SK-N-SH treated with all-trans-retinoic acid at 6 μM for 48 hours (cell line): ENCODE measurements at regions not wholly inside any gene's neighbourhood (a gene's known extent, or its start where the extent isn't known, plus 50 kb on each side); places are given as distances from the start of the nearest gene placed in this dataset.

Source experiments
- ATAC-seq: fragments of 200-7000 bp; cut with Tn5 transposase; 3 replicates; pipeline ENCODE4 v1.9.1; 2020; ENCODE audit warnings: mild to moderate bottlenecking, moderate library complexity
- ARNTL ChIP-seq: fragments of 450-650 bp; formaldehyde crosslinking; IDR thresholded peaks from 2 replicates; pipeline ENCODE4 v1.5.0; 2020; ENCODE audit warnings: low read depth, mild to moderate bottlenecking, moderate library complexity, borderline replicate concordance
- BACH2 ChIP-seq: fragments of 250-450 bp; sonication (Bioruptor Pico); IDR thresholded peaks from 2 replicates; pipeline ENCODE4 v1.9.0; 2021; ENCODE audit warnings: mild to moderate bottlenecking, borderline replicate concordance
- CSRNP3 ChIP-seq: fragments of 250-450 bp; sonication (Bioruptor Pico); IDR thresholded peaks from 2 replicates; pipeline ENCODE4 v1.5.1; 2021; ENCODE audit warnings: mild to moderate bottlenecking, moderate library complexity
- ESRRG ChIP-seq: fragments of 250-450 bp; sonication (Bioruptor Pico); IDR thresholded peaks from 2 replicates; pipeline ENCODE4 v1.6.1; 2021; ENCODE audit warnings: mild to moderate bottlenecking
- GLIS3 ChIP-seq: fragments of 250-450 bp; sonication (Bioruptor Pico); IDR thresholded peaks from 2 replicates; pipeline ENCODE4 v1.5.0; 2020; ENCODE audit warnings: mild to moderate bottlenecking, moderate library complexity
- ISL1 ChIP-seq: fragments of 250-450 bp; sonication (Bioruptor Pico); IDR thresholded peaks from 2 replicates; pipeline ENCODE4 v2.1.2; 2022; ENCODE audit warnings: mild to moderate bottlenecking, moderate library complexity
- OSR1 ChIP-seq: fragments of 250-450 bp; sonication (Bioruptor Pico); IDR thresholded peaks from 2 replicates; pipeline ENCODE4 v1.8.0; 2022; ENCODE audit warnings: moderate library complexity, mild to moderate bottlenecking, inconsistent platforms
- PPARA ChIP-seq: fragments of 250-450 bp; sonication (Bioruptor Pico); IDR thresholded peaks from 2 replicates; pipeline ENCODE4 v1.5.0; 2020; ENCODE audit warnings: mild to moderate bottlenecking, borderline replicate concordance
- RARB ChIP-seq: fragments of 250-450 bp; sonication (Bioruptor Pico); IDR thresholded peaks from 2 replicates; pipeline ENCODE4 v1.8.0; 2021; ENCODE audit warnings: mild to moderate bottlenecking, moderate library complexity
- SNAI2 ChIP-seq: fragments of 250-450 bp; sonication (Bioruptor Pico); IDR thresholded peaks from 2 replicates; pipeline ENCODE4 v1.5.0; 2020; ENCODE audit warnings: mild to moderate bottlenecking, moderate library complexity
- TCF4 ChIP-seq: fragments of 250-450 bp; sonication (Bioruptor Pico); IDR thresholded peaks from 2 replicates; pipeline ENCODE4 v1.8.0; 2021; ENCODE audit warnings: mild to moderate bottlenecking, moderate library complexity, borderline replicate concordance
- TOX ChIP-seq: fragments of 250-450 bp; sonication (Bioruptor Pico); IDR thresholded peaks from 2 replicates; pipeline ENCODE4 v1.8.0; 2021; ENCODE audit warnings: mild to moderate bottlenecking, moderate library complexity, borderline replicate concordance
- ZC3H10 ChIP-seq: fragments of 250-450 bp; sonication (Bioruptor Pico); IDR thresholded peaks from 2 replicates; pipeline ENCODE4 v1.5.1; 2021; ENCODE audit warnings: mild to moderate bottlenecking, moderate library complexity
- ZFP3 ChIP-seq: fragments of 250-450 bp; sonication (Bioruptor Pico); IDR thresholded peaks from 2 replicates; pipeline ENCODE4 v1.5.0; 2020; ENCODE audit warnings: mild to moderate bottlenecking, moderate library complexity
- ZFP30 ChIP-seq: fragments of 450-650 bp; formaldehyde crosslinking; IDR thresholded peaks from 2 replicates; pipeline ENCODE4 v1.5.0; 2022; ENCODE audit warnings: mild to moderate bottlenecking, moderate library complexity
- ZNF565 ChIP-seq: fragments of 450-650 bp; formaldehyde crosslinking; conservative IDR thresholded peaks from 2 replicates; pipeline ENCODE4 v1.5.0; 2020; ENCODE audit warnings: low read depth, mild to moderate bottlenecking, moderate library complexity
- ZNF70 ChIP-seq: fragments of 450-650 bp; formaldehyde crosslinking; IDR thresholded peaks from 2 replicates; pipeline ENCODE4 v1.5.0; 2020; ENCODE audit warnings: mild to moderate bottlenecking, moderate library complexity
- ZNF8 ChIP-seq: fragments of 450-650 bp; formaldehyde crosslinking; IDR thresholded peaks from 2 replicates; pipeline ENCODE4 v1.5.0; 2020; ENCODE audit warnings: mild to moderate bottlenecking, moderate library complexity
- TF ChIP-seq, protein P1 (sequence below): fragments of 250-450 bp; sonication (Bioruptor Pico); IDR thresholded peaks from 2 replicates; pipeline ENCODE4 v1.5.1; 2020; ENCODE audit warnings: low read depth, mild to moderate bottlenecking, moderate library complexity
- TF ChIP-seq, protein P2 (sequence below): fragments of 250-450 bp; sonication (Bioruptor Pico); IDR thresholded peaks from 2 replicates; pipeline ENCODE4 v1.8.0; 2020; ENCODE audit warnings: mild to moderate bottlenecking, moderate library complexity, borderline replicate concordance
- TF ChIP-seq, protein P3 (sequence below): fragments of 250-450 bp; sonication (Bioruptor Pico); IDR thresholded peaks from 2 replicates; pipeline ENCODE4 v1.8.0; 2021; ENCODE audit warnings: low read depth, mild to moderate bottlenecking, moderate library complexity, borderline replicate concordance
- TF ChIP-seq, protein P4 (sequence below): fragments of 250-450 bp; sonication (Bioruptor Pico); IDR thresholded peaks from 2 replicates; pipeline ENCODE4 v1.5.0; 2020; ENCODE audit warnings: mild to moderate bottlenecking, moderate library complexity

GRCh38 chr7:46848311-46848710 lies 733.6 kb downstream of the TNS3 start (continued):
- TF ChIP-seq CSRNP3 = no peak
- TF ChIP-seq, protein P1, sequence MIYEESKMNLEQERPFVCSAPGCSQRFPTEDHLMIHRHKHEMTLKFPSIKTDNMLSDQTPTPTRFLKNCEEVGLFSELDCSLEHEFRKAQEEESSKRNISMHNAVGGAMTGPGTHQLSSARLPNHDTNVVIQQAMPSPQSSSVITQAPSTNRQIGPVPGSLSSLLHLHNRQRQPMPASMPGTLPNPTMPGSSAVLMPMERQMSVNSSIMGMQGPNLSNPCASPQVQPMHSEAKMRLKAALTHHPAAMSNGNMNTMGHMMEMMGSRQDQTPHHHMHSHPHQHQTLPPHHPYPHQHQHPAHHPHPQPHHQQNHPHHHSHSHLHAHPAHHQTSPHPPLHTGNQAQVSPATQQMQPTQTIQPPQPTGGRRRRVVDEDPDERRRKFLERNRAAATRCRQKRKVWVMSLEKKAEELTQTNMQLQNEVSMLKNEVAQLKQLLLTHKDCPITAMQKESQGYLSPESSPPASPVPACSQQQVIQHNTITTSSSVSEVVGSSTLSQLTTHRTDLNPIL (CRISPR knock-in tag) = no peak
- TF ChIP-seq ZNF70 (CRISPR knock-in tag) = no peak
- TF ChIP-seq ISL1 (CRISPR knock-in tag) = no peak
- TF ChIP-seq ZNF565 (CRISPR knock-in tag) = no peak
- TF ChIP-seq PPARA = no peak
- no peak for TF ChIP-seq SNAI2 (CRISPR knock-in tag)

GRCh38 chr7:46847126-46847525 lies 734.8 kb downstream of the TNS3 start:
- ATAC-seq = no peak
- TF ChIP-seq ARNTL = no peak
- no peak for TF ChIP-seq ZFP30 (CRISPR knock-in tag)
- no peak for TF ChIP-seq ZNF8
- no peak for TF ChIP-seq CSRNP3
- TF ChIP-seq PPARA = no peak
- TF ChIP-seq ZC3H10 (CRISPR knock-in tag) = no peak
- TF ChIP-seq TOX (CRISPR knock-in tag) = no peak
- TF ChIP-seq BACH2 (CRISPR knock-in tag) = no peak
- TF ChIP-seq, protein P1 (CRISPR knock-in tag) = no peak
- TF ChIP-seq TCF4 = no peak
- no peak for TF ChIP-seq ZNF70 (CRISPR knock-in tag)
- no peak for TF ChIP-seq OSR1 (CRISPR knock-in tag)
- TF ChIP-seq ZFP3 = no peak
- no peak for TF ChIP-seq ESRRG (CRISPR knock-in tag)
- TF ChIP-seq, protein P2, sequence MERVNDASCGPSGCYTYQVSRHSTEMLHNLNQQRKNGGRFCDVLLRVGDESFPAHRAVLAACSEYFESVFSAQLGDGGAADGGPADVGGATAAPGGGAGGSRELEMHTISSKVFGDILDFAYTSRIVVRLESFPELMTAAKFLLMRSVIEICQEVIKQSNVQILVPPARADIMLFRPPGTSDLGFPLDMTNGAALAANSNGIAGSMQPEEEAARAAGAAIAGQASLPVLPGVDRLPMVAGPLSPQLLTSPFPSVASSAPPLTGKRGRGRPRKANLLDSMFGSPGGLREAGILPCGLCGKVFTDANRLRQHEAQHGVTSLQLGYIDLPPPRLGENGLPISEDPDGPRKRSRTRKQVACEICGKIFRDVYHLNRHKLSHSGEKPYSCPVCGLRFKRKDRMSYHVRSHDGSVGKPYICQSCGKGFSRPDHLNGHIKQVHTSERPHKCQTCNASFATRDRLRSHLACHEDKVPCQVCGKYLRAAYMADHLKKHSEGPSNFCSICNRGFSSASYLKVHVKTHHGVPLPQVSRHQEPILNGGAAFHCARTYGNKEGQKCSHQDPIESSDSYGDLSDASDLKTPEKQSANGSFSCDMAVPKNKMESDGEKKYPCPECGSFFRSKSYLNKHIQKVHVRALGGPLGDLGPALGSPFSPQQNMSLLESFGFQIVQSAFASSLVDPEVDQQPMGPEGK (CRISPR knock-in tag) = no peak
- TF ChIP-seq SNAI2 (CRISPR knock-in tag) = no peak
- no peak for TF ChIP-seq ZNF565 (CRISPR knock-in tag)

DNA sequence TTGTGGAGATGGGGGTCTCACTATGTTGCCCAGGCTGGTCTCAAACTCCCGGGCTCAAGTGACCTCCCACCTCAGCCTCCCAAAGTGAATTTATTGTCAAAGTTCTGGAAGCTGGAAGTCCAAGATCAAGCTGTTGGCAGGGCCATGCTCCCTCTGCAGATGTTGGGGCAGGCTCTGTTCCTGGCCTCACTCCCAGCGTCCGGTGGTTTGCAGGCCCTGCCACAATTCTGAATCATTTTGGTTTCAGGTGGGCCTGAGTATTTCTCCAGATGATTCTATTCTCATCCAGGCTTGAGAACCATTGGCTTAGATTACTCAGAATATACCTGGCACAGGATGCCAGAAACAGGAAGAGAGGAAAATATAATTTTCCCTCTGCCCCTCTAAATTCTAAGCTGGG lies 737.4 kb downstream of the TNS3 start:
- no peak for ATAC-seq
- TF ChIP-seq CSRNP3 (no peak), GLIS3 (no peak), ESRRG (CRISPR knock-in tag) (no peak), OSR1 (CRISPR knock-in tag) (no peak), RARB (CRISPR knock-in tag) (no peak), SNAI2 (CRISPR knock-in tag) (no peak)

DNA sequence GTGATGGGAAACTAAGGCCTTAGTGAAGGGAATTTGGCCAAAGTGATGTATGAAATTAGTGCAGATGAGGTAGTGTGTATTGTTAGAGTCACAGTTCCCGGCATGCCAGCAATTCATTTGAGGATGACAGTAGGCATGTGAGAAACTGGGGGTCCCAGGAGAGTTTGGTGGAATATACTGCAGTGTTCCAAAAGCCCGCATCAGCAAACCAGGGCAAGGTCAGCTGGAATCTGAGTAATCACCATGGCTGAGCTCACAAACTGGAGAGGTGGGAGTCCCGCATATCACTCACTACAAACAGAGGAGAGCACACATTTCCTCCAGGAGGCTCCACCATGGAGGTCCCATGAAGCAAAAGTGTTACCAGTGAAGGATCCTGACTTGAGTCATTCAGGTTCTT lies 740.7 kb downstream of the TNS3 start:
- no peak for ATAC-seq
- TF ChIP-seq, protein P2 (CRISPR knock-in tag) = no peak
- TF ChIP-seq, protein P3, sequence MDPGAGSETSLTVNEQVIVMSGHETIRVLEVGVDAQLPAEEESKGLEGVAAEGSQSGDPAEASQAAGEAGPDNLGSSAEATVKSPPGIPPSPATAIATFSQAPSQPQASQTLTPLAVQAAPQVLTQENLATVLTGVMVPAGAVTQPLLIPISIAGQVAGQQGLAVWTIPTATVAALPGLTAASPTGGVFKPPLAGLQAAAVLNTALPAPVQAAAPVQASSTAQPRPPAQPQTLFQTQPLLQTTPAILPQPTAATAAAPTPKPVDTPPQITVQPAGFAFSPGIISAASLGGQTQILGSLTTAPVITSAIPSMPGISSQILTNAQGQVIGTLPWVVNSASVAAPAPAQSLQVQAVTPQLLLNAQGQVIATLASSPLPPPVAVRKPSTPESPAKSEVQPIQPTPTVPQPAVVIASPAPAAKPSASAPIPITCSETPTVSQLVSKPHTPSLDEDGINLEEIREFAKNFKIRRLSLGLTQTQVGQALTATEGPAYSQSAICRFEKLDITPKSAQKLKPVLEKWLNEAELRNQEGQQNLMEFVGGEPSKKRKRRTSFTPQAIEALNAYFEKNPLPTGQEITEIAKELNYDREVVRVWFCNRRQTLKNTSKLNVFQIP (CRISPR knock-in tag) = no peak
- TF ChIP-seq GLIS3 (no peak), ZFP30 (CRISPR knock-in tag) (no peak)
- TF ChIP-seq, protein P4, sequence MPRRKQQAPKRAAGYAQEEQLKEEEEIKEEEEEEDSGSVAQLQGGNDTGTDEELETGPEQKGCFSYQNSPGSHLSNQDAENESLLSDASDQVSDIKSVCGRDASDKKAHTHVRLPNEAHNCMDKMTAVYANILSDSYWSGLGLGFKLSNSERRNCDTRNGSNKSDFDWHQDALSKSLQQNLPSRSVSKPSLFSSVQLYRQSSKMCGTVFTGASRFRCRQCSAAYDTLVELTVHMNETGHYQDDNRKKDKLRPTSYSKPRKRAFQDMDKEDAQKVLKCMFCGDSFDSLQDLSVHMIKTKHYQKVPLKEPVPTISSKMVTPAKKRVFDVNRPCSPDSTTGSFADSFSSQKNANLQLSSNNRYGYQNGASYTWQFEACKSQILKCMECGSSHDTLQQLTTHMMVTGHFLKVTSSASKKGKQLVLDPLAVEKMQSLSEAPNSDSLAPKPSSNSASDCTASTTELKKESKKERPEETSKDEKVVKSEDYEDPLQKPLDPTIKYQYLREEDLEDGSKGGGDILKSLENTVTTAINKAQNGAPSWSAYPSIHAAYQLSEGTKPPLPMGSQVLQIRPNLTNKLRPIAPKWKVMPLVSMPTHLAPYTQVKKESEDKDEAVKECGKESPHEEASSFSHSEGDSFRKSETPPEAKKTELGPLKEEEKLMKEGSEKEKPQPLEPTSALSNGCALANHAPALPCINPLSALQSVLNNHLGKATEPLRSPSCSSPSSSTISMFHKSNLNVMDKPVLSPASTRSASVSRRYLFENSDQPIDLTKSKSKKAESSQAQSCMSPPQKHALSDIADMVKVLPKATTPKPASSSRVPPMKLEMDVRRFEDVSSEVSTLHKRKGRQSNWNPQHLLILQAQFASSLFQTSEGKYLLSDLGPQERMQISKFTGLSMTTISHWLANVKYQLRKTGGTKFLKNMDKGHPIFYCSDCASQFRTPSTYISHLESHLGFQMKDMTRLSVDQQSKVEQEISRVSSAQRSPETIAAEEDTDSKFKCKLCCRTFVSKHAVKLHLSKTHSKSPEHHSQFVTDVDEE (CRISPR knock-in tag) = no peak
